ENCODE measurements at regions not wholly inside any gene's neighbourhood (a gene's known extent, or its start where the extent isn't known, plus 50 kb on each side); places are given as distances from the start of the nearest gene placed in this dataset.

- Histone ChIP-seq H3K36me3 (ENCODE audit: insufficient read depth, insufficient read length, low read length) (no peaks in the 10 kb centered on the region), H3K9me3 (ENCODE audit: insufficient read depth, low read length) (no peaks in the 10 kb centered on the region), H3K9ac (ENCODE audit: insufficient read length, low read depth) (no peak overlapping the region), H3K27me3 (ENCODE audit: insufficient read depth, insufficient read length) (no peaks in the 10 kb centered on the region), H3K4me3 (ENCODE audit: insufficient read length, low read depth) (no peak overlapping the region), H3K4me1 (ENCODE audit: insufficient read depth, insufficient read length) (no peaks in the 10 kb centered on the region)
- TF ChIP-seq YY1 (IDR thresholded peaks at IDR 0.05; ENCODE audit: insufficient read depth, insufficient read length) (no peak), SUZ12 (IDR thresholded peaks at IDR 0.05; ENCODE audit: extremely low read depth, insufficient read depth, insufficient read length) (no peak), ZNF274 (IDR thresholded peaks at IDR 0.05; ENCODE audit: low read depth, low read length) (no peak)
- no peak for DNase-seq (ENCODE audit: low read depth, low spot score)
Observed at GRCh38 chr1:55359611-55360010, 144.4 kb upstream of the USP24 start.

- no peak for TF ChIP-seq ZNF274 (IDR thresholded peaks at IDR 0.05; ENCODE audit: low read depth, low read length)
- TF ChIP-seq YY1 (IDR thresholded peaks at IDR 0.05; ENCODE audit: insufficient read depth, insufficient read length) = no peak
- no peak for TF ChIP-seq SUZ12 (IDR thresholded peaks at IDR 0.05; ENCODE audit: extremely low read depth, insufficient read depth, insufficient read length)
Observed at GRCh38 chr1:55358581-55358980, 143.4 kb upstream of the USP24 start.

GRCh38 chr1:55355549-55355948 lies 140.4 kb upstream of the USP24 start:
- Histone ChIP-seq H3K9ac (ENCODE audit: insufficient read length, low read depth) (no peak overlapping the region), H3K27me3 (ENCODE audit: insufficient read depth, insufficient read length) (no peaks in the 10 kb centered on the region), H3K4me1 (ENCODE audit: insufficient read depth, insufficient read length) (no peaks in the 10 kb centered on the region), H3K9me3 (ENCODE audit: insufficient read depth, low read length) (no peaks in the 10 kb centered on the region), H3K36me3 (ENCODE audit: insufficient read depth, insufficient read length, low read length) (no peaks in the 10 kb centered on the region), H3K4me3 (ENCODE audit: insufficient read length, low read depth) (no peak overlapping the region)
- no peak for DNase-seq (ENCODE audit: low read depth, low spot score)
- TF ChIP-seq YY1 (IDR thresholded peaks at IDR 0.05; ENCODE audit: insufficient read depth, insufficient read length) (no peak), ZNF274 (IDR thresholded peaks at IDR 0.05; ENCODE audit: low read depth, low read length) (no peak), SUZ12 (IDR thresholded peaks at IDR 0.05; ENCODE audit: extremely low read depth, insufficient read depth, insufficient read length) (no peak)

More at GRCh38 chr1:55358581-55358980, 143.4 kb upstream of the USP24 start:
- Histone ChIP-seq H3K27me3 (ENCODE audit: insufficient read depth, insufficient read length) (no peaks in the 10 kb centered on the region), H3K4me1 (ENCODE audit: insufficient read depth, insufficient read length) (no peaks in the 10 kb centered on the region), H3K36me3 (ENCODE audit: insufficient read depth, insufficient read length, low read length) (no peaks in the 10 kb centered on the region), H3K4me3 (ENCODE audit: insufficient read length, low read depth) (no peak overlapping the region), H3K9ac (ENCODE audit: insufficient read length, low read depth) (no peak overlapping the region), H3K9me3 (ENCODE audit: insufficient read depth, low read length) (no peaks in the 10 kb centered on the region)
- no peak for DNase-seq (ENCODE audit: low read depth, low spot score)

GRCh38 chr1:55353707-55354620 lies 138.8 kb upstream of the USP24 start:
- DNase-seq (ENCODE audit: low read depth, low spot score) = no peak
- TF ChIP-seq ZNF274 (IDR thresholded peaks at IDR 0.05; ENCODE audit: low read depth, low read length) (no peak), YY1 (IDR thresholded peaks at IDR 0.05; ENCODE audit: insufficient read depth, insufficient read length) (no peak), SUZ12 (IDR thresholded peaks at IDR 0.05; ENCODE audit: extremely low read depth, insufficient read depth, insufficient read length) (no peak)

GRCh38 chr1:55352811-55353180 lies 137.6 kb upstream of the USP24 start:
- TF ChIP-seq SUZ12 (IDR thresholded peaks at IDR 0.05; ENCODE audit: extremely low read depth, insufficient read depth, insufficient read length) (no peak), YY1 (IDR thresholded peaks at IDR 0.05; ENCODE audit: insufficient read depth, insufficient read length) (no peak), ZNF274 (IDR thresholded peaks at IDR 0.05; ENCODE audit: low read depth, low read length) (no peak)
- Histone ChIP-seq H3K9ac (ENCODE audit: insufficient read length, low read depth) (no peak overlapping the region), H3K4me1 (ENCODE audit: insufficient read depth, insufficient read length) (no peaks in the 10 kb centered on the region), H3K9me3 (ENCODE audit: insufficient read depth, low read length) (no peaks in the 10 kb centered on the region), H3K4me3 (ENCODE audit: insufficient read length, low read depth) (no peak overlapping the region), H3K27me3 (ENCODE audit: insufficient read depth, insufficient read length) (no peaks in the 10 kb centered on the region), H3K36me3 (ENCODE audit: insufficient read depth, insufficient read length, low read length) (no peaks in the 10 kb centered on the region)
- no peak for DNase-seq (ENCODE audit: low read depth, low spot score)

More at GRCh38 chr1:55353707-55354620, 138.8 kb upstream of the USP24 start:
- Histone ChIP-seq H3K9ac (ENCODE audit: insufficient read length, low read depth) (no peak overlapping the region), H3K9me3 (ENCODE audit: insufficient read depth, low read length) (no peaks in the 10 kb centered on the region), H3K4me3 (ENCODE audit: insufficient read length, low read depth) (no peak overlapping the region), H3K27me3 (ENCODE audit: insufficient read depth, insufficient read length) (no peaks in the 10 kb centered on the region), H3K4me1 (ENCODE audit: insufficient read depth, insufficient read length) (no peaks in the 10 kb centered on the region), H3K36me3 (ENCODE audit: insufficient read depth, insufficient read length, low read length) (no peaks in the 10 kb centered on the region)

GRCh38 chr1:55352080-55352810 lies 137.1 kb upstream of the USP24 start:
- no peaks in the 10 kb centered on the region for H3K4me1 ChIP-seq (ENCODE audit: insufficient read depth, insufficient read length)
- TF ChIP-seq ZNF274 (IDR thresholded peaks at IDR 0.05; ENCODE audit: low read depth, low read length) = no peak
- no peak for TF ChIP-seq YY1 (IDR thresholded peaks at IDR 0.05; ENCODE audit: insufficient read depth, insufficient read length)
- TF ChIP-seq SUZ12 (IDR thresholded peaks at IDR 0.05; ENCODE audit: extremely low read depth, insufficient read depth, insufficient read length) = no peak
- no peaks in the 10 kb centered on the region for H3K36me3 ChIP-seq (ENCODE audit: insufficient read depth, insufficient read length, low read length)
- H3K9me3 ChIP-seq (ENCODE audit: insufficient read depth, low read length) = no peaks in the 10 kb centered on the region
- H3K9ac ChIP-seq (ENCODE audit: insufficient read length, low read depth) = no peak overlapping the region
- H3K4me3 ChIP-seq (ENCODE audit: insufficient read length, low read depth) = no peak overlapping the region
- no peak for DNase-seq (ENCODE audit: low read depth, low spot score)
- no peaks in the 10 kb centered on the region for H3K27me3 ChIP-seq (ENCODE audit: insufficient read depth, insufficient read length)

- TF ChIP-seq SUZ12 (IDR thresholded peaks at IDR 0.05; ENCODE audit: extremely low read depth, insufficient read depth, insufficient read length) (no peak), YY1 (IDR thresholded peaks at IDR 0.05; ENCODE audit: insufficient read depth, insufficient read length) (no peak), ZNF274 (IDR thresholded peaks at IDR 0.05; ENCODE audit: low read depth, low read length) (no peak)
- H3K4me3 ChIP-seq (ENCODE audit: insufficient read length, low read depth) = no peak overlapping the region
- 0 out of 2 replicates have a peak, but pooled peaks cover 4% of the 10 kb centered on the region for H3K9me3 ChIP-seq (ENCODE audit: insufficient read depth, low read length)
- H3K9ac ChIP-seq (ENCODE audit: insufficient read length, low read depth) = no peak overlapping the region
- H3K4me1 ChIP-seq (ENCODE audit: insufficient read depth, insufficient read length) = no peaks in the 10 kb centered on the region
- no peaks in the 10 kb centered on the region for H3K36me3 ChIP-seq (ENCODE audit: insufficient read depth, insufficient read length, low read length)
- H3K27me3 ChIP-seq (ENCODE audit: insufficient read depth, insufficient read length) = no peaks in the 10 kb centered on the region
- DNase-seq (ENCODE audit: low read depth, low spot score) = no peak
Observed at GRCh38 chr1:55348356-55348755, 133.2 kb upstream of the USP24 start.

All from NT2/D1 (cell line).